OCI-LY3 (cell line): ENCODE measurements at regions not wholly inside any gene's neighbourhood (a gene's known extent, or its start where the extent isn't known, plus 50 kb on each side); places are given as distances from the start of the nearest gene placed in this dataset.

Experiments
- CTCF ChIP-seq: fragments of 200-600, 300-600 bp; sonication (generic); IDR thresholded peaks from 2 replicates; pipeline ENCODE4 v1.5.1; 2014; ENCODE audit warnings: antibody characterized with exemption, low read length, low read depth
- EZH2phosphoT487 ChIP-seq: fragments of 200-600 bp; shearing (Covaris generic); IDR thresholded peaks from 2 replicates; pipeline ENCODE4 v1.6.1; 2018; ENCODE audit warnings: antibody characterized with exemption, mixed run types, low read depth

DNA sequence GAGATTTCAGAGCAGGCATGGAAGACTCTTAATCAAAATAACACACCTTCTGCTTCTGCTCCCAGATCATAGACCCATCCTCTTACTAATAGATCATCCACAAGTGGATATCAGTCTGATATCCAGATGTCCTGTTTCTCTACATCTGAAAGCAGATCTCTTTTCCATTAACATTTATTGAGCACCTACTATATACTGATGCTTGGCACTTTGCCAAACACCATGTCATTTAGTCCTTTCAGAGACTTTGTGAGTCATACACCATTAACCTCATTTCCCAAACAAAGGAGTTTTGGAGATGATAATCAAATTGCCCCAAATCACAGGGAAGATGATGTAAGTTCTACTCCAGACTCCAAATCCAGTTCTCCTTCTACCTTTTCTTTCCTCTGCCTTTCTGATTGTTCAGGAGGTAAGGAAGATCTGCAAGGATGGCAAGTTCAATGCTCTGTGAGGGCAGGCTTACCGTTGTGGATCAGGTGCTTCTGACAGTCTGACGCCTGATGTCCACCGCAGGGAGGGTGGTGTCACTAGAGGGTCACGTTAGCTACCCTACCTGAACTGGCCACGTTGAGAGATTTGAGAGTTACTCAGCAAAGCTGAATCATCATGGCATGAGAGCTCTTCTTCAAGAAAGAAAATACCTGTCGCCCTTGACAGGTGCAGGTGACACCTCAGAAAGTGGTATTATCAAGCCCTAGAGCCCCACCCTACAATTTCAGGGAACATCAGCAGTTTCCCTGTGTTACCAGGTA lies 269.6 kb upstream of the ZMIZ1 start:
- TF ChIP-seq CTCF = no peak
- TF ChIP-seq EZH2phosphoT487 = no peak
